GM19035 (cell line): ENCODE measurements at regions not wholly inside any gene's neighbourhood (a gene's known extent, or its start where the extent isn't known, plus 50 kb on each side); places are given as distances from the start of the nearest gene placed in this dataset.
"Not testable (repeated sequence)": the region's sequence is repeated elsewhere in the genome, so short reads cannot be mapped to it uniquely, and the experiment has no call there.

ENCODE experiments used
- ATAC-seq: cut with Tn5 transposase; IDR thresholded peaks from one replicate; pipeline ENCODE4 v1.9.1; 2021; ENCODE audit not compliant: unreplicated experiment

DNA sequence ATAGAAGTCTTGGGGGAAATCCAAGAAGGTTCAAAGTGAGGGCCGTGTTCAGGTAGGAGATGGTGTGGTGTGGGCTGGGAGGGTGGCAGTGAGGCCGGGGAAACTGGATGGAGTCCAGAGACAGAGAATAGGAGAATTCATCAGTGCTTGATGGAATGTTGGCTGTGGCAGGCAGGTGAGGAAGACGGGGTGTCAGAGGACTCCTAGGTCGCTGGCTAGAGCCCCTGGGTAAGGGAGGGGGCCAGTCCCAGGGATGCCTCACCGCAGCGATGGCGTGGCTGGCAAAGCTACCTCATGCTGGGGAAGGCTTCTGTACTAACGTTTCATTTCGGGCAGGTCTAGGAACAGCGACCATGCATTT lies 373.0 kb downstream of the RPS24 start:
- no peak for ATAC-seq

DNA sequence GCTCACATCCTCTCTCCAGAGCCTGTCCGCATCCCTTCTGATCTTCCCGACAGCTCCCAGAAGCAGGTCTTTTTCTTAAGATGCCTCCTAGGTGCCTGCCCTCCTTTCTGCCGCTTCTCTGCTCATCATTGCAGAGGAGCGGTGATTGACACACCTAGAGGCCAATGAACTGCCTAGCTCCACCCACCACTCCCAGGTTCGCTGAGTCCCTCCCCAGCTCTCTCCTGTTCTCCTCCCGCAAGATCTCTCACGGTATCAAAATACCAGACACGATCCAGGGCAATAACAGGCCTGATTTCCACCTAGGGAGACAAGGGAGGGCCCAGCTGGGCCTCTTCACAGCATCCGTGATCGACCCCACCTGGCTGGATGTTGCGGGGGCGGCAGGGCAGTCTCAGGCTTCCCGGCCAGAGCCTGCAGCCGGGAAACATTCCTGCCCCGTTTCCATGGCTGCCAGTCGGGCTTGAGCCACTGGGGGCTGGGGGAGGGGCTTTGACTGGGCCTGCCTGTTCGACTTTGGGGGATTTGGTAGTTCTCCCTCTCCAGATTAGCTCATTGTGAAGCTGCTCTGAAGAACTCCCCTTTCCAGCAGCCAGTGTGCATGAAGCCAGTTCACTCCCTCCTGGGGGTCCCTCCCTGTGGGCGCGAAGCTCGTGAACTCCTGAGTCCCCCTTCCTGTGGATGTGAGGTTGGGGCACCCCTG lies 373.5 kb downstream of the RPS24 start:
- no peak for ATAC-seq

DNA sequence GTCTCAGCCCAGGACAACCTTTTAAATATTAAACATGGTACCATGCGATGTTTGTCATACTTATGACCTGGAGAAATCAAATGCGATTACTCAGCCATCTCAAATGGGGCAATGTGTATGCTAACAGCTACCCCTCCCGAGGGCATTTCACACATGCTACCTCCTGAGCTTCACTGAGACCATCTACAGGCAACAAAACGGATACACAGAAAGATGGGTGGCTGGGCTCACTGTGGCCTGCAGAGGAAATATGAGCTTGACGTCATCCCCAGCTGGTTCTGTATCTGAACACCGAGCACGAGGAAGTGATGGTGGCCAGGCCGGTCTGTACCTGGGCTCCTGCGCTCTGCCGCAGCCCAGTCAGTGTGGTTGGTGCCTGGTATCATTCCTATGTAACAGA lies 374.3 kb downstream of the RPS24 start:
- ATAC-seq = no peak

DNA sequence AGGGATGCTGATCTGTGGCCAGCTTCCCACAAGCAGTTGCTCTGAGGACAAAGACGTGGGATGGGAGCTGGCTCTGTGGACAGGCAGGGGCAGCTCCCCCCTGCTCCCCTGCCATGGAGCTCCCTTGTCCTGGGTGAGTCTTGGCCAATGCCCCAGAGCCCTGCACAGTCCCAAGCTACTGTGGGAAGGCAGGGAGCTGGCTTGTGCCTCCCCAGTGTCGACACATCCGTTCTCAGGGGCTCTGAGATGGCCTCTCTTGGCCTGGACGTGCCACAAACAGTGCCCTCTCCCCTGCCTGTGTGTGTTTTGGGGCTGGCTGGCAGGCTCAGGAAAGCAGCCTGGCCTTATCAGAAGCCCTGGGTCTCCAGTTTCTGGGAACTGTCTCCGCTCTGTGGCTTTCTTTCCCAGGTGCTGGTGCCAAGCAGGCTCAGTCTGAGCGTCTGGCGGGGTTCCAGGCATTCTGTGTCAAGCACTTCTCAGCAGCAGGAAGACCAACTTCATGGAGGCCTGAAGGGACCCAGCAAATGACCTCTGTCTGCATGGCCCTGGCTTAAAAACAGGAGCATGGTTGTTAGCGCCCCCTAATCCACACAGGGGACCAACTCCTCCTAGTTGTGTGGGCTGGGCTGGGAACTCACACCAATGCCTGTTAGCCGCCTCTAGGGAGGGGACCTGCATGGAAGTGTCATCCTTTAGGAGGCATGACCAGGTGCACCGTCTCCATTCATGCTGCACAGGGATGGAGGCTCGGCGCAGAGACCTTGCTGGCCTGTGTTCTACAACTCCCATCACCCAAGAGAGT lies 375.2 kb downstream of the RPS24 start:
- ATAC-seq = no peak

DNA sequence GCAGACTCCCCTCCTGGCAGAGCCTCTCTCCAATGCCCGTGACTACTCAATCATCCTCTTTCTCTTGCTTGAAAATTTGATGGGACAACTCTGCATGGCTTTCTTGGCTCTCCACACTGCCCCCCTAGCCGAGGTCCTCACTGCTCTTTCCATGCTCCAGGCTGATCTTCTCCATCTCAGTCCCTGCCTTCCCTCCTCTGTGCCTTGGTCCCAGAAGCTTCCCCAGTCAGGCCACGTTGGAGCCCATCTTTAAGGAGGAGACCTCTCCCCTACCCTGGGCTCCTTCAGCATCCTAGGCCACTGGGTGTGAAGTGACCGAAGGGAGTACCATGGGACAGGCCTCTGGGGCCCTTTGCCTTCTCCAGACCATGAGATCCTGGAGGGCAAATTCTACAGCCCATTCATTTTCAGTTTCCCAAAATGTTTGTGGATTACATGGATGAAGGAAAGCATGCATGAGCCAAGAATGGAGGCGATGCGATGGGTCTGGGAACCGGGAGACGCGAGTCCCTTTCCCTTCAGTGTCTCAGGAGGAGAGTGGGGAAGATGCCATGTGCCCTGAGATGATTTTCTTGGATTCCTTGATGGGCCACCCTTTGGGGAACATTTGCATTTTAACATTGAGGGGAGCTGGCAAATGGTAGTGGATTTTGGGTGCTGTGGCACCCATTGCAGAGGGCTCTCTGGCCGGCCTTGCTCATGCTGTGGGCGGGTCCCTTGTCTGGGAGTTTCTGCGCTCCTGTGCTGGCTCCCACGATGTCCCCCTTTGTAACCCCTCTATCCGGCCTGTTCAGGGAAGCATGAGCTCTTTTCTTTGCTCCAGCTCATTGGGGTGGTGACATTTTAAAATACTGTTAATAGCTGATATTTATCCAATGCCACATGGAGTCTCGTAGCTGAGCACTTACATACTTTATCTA lies 376.6 kb downstream of the RPS24 start:
- no peak for ATAC-seq

DNA sequence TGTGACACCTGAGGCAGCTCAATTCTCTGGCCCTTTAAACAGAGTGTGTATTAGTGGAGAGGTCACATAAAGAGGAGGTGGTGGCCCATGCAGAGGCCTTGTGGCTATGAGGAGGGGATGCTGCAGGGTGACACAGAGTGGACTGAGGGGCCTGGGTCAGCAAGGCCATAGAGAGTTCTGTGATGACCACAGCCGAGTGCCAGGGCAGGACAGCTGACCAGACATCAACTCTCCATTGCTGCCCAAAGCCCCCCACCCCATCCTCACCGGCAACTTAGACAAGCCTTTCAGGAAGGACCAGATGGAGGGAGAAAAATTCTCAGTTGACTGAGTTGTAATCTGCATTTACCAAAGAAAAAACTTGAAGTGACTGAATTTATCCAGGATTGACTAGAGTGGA lies 378.1 kb downstream of the RPS24 start:
- ATAC-seq = no peak

DNA sequence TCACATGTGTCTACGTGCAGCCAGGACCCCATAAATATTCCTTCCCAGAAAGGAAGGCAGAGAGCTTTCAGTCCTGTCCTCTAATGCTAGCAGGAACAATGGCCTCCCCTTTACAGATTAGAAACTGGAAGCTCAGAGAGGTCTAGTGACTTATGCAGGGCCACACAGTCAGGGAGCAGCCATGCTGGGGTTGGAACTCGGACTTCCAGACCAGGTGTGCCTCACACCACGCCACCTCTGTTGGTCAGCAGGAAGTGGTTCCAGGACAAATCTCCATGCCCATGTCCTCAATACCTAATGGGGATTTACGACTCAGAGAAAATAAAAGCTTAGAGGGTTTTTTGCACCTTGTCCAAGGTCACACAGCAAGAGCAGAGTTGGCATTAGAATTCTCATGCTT lies 378.9 kb downstream of the RPS24 start:
- ATAC-seq = no peak

DNA sequence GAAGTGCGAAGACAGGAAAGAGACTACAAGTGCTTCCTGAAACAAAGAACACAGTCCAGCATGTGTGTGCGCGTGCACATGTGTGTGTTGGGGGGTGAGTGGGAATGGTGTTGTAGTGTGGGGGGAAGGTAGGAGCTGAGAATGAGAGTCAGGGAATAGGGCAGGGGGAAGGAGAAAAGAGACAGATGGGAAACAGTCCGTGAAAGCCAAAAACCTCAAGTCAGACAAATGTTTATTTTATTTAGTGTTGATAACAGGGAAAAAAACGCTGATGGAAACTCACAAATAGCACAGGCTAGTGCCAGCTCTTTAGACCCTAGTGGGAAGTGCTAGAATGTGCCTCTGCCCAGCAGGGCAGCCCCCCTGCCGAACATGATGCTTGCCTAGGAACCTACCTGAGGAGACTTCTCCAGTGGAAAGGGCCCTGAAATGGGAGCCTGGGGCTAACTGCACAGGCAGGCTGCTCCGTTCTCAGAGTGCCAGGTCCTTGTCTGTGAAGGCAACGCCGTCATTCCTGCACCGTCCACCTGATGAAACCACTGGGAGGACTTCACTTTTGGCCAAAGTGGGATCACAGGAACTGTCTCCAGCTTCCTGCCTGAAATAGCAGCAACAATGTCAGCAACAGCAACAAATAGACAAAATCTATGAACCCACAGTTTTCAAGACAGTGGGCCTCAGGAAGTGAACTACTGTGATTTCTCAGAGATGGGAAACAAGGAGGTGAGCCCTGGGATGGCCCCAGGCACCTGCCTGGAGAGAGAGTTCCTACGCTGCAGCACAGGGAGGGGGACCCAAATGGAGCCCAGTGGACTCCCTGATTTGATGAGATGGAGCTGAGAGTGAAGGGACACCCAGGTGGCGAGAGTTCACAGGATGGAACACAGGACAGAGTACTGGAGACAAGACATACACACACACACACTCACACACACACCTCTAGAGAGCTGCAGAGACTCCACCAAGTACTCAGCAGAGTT lies 379.7 kb downstream of the RPS24 start:
- ATAC-seq = no peak

DNA sequence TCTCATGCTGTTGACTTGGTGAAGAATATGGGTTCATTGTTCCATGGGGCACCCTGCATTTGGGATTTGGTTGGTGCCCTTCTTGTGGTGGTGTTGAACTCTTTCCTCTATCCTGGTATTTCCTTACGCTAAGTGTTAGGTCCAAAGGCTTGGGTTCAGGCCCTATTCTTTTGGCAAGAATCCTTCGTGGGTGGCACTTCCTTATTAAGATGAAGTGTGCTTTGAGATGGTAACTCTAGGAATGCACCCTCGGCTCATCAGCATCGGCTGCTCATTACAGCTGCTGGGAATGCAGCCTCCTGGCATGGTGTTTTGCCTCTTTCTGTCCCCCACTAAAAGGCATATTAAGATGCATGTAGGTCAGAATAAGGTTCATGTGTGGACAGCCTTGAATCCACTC lies 380.7 kb downstream of the RPS24 start:
- ATAC-seq = no peak

DNA sequence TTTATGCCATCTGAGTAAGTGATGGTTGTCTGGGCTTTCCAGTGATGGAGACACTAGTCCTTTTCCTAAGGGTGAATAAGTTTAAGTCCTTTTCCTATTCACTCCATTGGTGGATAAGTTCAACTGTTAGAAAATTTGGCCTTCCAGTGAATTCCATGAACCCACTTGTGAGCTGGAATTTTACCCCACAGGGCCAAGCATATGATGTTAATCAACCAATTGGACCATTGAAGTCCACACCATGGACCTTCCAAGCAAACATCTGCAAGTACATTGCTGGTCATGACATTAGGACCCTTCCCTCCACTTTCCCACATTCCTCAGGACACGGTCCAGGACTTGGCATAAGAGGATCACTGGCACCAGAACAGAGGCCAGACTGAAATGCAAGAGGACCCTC lies 381.4 kb downstream of the RPS24 start:
- no peak for ATAC-seq

DNA sequence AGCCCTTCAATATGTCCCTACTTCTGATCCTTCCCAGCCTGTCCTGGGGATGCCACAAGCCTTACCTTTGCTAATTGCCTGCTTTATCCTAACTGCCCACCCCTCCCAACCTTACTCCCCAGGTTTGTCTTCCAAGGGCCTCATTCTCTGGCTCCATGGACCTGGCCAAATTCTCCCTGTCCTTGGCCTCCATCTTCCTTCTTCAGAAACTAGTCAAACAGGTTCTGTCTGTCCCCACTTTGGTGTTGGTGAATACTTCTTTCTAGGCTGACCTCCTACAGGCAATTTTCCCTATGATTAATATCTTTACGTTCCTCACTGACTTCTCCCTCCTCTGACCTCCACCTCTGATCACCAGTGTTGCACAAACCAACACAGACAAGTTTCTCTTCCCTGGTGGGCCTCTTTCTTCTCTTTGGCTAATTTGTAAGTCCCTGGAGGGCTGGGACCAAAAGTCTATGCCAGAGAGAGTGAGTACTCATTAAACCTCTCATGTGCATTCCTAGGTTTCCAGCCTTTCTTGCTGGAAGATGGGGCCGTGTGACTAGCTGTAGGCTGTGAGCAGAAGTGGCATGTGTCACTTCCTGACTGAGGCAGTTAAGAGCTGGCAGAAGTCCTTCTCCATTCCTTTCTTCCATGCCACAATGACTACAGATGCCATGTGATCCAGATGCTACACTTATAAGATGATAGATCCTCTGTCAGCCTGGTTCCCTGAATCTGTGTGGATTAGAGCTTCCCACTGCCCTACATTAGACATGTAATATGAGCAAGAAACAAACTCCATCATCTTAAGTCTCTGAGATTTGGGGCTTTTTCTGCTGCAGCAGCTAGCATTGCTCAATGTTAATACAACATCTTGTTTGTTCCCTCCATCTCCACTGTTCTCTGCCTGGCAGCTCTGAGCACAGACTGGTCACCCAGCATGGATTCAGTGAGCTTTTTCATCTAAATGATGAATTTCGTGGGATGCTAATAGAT lies 382.7 kb downstream of the RPS24 start:
- no peak for ATAC-seq

DNA sequence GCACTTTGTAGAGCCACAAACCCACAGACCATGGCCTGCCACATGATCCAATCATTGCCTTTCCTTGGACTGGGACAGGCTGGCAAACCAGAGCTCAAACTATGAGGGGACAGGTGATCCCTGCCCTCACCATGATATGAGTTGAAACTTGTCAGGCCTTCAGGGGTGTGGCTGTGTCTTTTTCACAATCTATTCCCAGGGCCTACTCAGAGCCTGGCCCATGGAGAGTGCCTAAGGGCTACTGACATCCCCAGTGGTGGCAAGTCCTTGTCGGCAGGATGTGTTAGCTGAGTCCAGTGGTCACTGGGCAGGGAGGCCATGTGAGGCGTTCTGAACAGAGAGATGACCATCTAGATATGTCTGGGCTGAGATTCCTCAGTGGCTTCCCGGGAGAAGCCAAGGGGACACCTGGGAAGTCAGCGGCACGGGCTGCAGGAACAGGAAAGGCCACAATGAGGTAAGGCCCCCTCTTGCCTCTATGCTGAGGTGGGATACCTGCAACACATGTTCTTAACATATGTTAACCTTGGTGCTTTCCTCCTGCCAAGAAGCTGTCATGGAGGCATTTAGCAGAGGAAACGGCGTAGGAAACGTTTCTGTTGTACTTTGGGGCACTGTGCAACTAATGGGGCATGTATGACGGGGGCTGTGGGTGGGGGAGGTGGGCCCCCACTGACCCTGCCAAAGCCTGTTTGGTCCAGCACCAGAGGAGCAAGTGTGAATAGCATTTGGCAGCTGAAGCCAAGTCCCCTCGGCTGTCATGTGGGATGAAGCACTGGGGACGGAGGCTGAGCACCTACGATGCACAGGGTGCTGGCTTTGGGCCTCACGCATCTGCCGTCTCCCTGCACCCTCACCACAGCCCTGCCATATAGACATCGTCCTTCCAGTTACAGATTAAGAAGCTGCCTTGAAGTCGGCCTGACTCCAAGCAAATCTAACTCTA lies 384.0 kb downstream of the RPS24 start:
- no peak for ATAC-seq

DNA sequence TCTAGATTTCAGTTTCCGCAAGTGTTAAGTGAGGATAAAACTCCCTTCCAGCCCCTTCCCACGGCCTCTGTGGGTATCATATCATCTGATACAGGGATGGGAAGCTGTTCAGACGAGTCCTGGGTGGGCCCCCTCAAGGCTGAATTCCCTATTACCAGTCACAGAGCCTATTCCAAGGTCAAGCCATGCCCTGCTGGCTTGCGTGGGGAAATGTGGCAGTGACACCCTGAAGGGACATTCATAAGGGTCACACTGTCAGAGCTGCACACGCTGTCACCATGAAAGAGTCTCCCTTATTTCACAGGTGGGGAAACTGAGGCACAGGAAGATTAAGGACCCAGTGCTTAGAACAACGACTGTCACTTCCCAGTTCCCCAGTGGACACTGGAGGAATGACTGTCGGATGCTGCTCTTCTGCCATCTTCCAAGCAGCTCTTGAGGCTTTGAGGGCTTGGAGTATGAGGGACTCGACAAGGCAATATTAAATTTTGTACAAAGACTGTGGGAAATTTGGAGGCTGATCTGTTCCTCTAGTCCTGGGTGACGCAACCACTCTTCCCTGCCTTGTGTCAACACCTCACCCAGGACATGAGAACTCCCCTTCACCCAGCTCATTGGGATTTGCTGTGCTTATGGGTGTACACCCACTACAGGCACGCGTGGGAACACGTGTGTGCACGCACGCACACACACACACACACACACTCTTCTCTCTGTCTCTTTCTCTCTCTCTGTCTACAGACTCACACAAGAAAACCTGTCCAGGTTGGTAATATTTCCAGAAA lies 386.0 kb downstream of the RPS24 start:
- no peak for ATAC-seq

DNA sequence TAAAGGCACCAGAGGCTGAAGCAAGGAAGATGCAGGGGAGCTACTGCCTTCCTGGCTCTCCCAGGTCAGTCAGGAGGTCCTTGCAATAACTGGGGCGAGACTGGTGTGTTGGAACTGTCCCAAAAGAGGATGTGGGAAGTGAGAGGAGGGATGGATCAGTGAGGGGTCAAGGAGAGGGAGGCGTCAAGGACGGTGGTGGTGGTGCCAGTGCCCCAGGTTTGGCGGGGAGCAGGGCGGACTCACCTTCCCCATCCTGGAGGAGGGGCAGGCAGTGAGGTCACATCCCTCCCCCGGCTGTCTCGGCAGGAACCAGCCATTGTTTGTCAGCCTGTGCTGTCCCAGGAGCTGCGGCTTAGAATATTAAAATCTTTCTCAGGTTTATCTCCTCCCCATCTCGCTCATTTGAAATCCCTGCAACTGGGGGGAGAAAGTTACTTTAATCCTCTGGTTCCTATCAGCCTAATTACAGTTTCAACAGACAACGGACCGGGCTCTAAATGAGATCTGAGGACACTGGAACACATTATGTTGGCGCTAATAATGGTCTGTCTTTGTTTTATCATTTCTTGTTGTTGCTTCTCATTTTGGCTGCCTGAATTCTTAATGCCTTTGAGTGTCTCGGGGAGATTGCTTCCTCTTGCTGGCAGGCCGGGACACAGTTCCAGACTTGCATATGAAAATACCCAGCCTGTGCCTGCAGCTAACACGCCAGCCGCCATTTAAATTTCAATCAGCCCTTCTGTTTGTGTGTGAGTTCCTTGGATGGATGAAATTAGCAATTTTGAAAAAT lies 387.5 kb downstream of the RPS24 start:
- no peak for ATAC-seq

DNA sequence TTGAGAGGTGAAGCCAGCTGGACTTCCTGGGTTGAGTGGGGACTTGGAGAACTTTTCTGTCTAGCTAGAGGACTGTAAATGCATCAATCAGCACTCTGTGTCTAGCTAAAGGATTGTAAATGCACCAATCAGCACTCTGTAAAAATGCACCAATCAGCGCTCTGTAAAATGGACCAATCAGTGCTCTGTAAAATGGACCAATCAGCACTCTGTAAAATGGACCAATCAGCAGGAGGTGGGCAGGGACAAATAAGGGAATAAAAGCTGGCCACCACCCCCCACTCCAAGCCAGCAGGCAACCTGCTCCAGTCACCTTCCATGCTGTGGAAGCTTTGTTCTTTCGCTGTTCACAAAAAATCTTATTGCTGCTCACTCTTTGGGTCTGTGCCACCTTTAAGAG lies 390.4 kb downstream of the RPS24 start:
- not testable (repeated sequence) for ATAC-seq

DNA sequence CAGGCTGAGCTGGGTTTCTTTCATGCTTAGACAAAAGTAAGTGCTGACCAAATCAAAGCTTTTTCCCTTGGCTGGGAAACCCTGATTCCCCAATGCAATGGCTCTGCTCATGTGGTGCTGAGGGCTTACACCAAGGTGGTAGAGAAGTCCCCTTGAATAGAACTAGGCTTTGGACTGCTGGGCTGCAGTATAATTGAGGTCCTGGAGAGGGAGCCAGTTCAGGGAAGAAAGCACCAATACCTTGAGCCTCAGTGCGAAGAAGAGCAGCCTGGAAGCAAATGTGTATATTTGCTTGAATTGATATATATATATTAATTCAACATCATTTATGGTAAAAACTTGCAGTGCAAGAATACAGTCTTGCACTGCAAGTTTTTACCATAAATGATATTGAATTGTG lies 391.1 kb downstream of the RPS24 start:
- no peak for ATAC-seq

DNA sequence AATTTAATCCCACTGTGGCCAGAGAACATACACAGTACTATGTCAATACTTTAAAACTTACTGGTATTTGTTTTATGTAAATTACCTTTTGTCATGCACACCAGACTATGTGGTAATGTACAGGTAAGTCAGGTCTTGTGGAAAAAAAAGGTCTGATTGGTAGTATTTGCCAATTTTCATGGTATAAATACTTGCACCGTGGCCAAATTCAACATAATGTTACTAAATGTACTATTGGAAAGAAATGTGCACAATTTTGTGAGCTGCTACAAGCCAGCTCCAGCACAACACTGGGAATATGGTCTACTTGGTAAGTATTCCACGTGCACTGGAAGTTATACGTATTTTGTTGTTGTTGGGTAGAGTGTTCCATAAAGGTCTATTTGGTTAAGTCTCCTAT lies 392.5 kb downstream of the RPS24 start:
- ATAC-seq = no peak
